HUDEP-2 (cell line): ENCODE measurements at regions not wholly inside any gene's neighbourhood (a gene's known extent, or its start where the extent isn't known, plus 50 kb on each side); places are given as distances from the start of the nearest gene placed in this dataset.
A peak's percentile ranks its signal among the peaks of the same experiment; 100 is the strongest.

Source experiments
- DNase-seq, 76 experiments: peaks; one replicate each; lab custom pipeline; 2025; ENCODE audit not compliant: unreplicated experiment in 76 of 76; lab: John Stamatoyannopoulos, UW

DNA sequence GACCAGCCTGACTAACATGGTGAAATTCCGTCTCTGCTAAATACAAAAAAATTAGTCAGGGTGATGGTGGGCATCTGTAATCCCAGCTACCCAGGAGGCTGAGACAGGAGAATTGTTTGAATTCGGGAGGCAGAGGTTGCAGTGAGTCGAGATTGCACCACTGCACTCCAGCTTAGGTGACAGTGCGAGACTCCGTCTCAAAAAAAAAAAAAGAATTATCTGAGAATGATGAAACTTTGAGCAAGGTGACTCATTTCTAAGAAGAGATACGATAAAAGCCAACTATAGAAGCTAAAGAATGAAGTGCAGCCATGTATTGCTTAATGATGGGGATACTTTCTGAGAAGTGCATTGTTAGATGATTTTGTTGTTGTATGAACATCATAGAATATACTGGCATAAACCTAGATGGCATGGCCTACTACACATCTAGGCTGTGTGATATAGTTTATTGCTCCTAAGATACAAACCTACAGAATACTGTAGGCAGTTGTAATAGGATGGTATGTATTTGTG, 64.7 kb downstream of the SNRPE start:
- no peak for DNase-seq

DNA sequence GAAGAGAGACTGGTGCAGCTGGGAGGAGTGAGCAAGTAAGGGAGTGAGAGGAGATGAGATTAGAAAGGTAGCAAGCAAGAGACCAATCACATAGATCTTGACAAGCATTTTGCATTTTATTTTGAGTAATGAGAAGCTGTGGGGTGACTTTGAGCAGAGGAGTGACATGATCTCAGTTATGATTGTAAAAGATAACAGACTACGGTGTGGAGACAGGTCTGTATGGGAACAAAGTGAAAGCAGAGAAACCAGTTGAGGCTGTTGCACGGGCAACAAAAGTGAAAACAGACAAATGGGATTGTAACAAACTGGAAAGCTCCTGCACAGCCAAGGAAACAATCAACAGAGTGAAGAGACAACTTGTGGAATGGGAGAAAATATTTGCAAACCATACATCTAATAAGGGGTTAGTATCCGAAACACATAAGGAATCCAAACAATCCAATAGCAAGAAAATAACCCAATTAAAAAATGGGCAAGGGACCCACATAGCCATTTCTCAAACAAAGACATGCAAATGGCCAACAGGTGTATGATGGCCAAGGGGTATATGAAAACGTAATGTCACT, 68.4 kb downstream of the SNRPE start:
- no peak for DNase-seq

DNA sequence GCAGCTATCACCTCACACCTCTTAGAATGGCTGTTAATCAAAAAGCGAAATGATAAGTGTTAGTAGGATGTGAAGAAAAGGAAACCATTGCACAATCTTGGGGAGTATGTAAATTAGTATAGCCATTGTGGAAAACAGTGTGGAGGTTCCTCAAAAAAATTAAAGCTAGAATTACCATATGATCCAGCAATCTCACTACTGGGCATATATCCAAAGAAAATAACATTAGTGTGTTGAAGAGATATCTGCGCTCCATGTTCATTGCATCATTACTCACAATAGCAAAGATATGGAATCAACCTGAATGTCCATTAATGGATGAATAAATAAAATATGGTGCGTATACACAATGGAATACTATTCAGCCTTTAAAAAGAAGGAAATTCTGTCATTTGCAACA, 68.9 kb downstream of the SNRPE start:
- no peak for DNase-seq

DNA sequence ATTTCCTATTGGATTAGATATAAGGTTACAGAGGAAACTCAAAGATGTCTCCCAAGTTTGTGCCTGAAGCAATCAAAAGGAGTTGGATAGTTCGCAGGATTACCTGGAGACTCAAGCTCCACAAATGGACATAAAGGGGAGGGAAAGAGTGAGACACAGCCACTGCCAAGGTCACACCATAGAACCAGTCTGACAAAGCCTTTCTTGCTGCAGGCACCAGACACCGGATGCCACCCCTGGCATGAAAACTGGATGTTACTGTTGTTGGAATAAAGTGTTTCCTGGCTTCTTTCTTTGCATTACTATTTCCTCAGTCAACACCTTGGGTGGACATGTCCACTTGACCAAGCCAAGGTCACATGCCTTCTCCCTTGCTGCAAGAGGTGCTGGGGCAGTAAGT, 70.6 kb downstream of the SNRPE start:
- no peak for DNase-seq

DNA sequence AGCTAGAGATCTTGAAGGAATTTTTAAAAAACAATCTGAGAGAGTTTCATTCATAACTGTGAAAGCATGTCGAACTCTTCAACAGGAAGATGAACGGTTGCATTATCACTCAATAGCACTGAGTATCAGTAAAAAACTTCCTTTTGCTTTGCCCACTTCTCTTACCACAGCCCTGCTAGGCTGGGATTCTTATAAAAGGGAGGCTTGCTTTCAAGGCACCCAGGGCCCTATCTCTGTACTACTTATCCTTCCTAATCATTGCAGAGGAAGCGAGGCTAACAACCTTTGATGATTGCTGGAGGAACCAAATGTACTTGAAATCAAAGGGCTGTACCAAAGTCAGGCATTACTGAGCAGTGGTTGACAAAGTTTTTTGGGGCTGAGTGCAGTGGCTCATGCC, 71.2 kb downstream of the SNRPE start:
- DNase-seq = no peak

DNA sequence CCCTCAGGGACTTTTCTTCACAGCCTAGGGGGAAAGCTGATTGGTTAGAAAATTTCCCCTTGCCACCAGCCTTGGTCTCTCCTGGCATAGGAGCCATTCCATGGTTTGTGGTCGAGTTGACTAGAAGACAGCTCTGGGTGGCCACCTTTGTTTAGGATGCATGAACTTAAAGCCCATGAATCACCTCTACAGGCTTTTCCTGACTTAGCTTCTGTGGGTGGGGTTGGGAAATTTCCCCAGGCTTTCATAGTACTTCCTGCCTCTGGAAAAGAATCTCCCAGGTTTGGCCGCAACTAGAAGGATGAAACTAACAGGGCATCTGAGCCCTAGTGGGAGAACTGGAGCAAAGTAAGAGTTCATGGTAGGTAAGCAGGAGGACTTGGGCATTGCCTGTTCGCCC, 72.6 kb downstream of the SNRPE start:
- no peak for DNase-seq

DNA sequence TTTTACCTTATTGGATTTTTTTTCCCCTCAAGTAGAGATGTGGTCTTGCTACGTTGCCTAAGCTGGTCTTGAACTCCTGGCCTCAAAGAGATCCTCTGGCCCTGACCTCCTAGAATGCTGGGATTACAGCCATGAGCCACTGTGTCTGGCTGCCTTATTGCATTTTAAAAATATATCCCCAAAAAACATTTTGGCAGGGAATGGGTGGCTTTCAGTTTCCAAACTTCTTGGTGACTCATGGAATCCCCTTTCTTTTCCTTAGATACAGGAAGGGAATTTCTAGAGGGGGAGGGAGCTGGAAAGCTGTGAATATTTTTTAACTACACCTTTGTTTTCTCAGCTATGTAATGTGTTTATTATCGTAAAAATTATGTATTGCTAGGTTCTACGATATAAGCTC, 73.3 kb downstream of the SNRPE start:
- DNase-seq = no peak

DNA sequence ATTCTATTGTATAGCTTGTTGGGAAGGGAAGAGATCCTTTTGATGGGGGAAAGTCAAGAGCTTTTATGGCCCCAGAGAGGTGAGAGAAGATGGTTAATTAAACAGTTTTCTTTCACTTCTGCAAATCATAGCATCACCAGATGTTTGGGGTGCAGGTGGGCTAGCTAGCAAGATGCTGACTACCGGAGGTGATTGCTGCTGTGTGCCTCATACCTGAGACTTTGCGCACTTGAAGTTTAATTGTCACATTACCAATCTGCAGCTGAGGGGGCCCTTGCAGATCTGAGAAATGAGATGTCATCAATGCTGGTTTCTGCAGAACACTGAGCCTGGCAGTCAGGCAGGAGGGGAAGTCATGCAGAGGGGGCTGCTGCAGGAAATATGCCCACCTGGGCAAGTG, 73.9 kb downstream of the SNRPE start:
- no peak for DNase-seq

DNA sequence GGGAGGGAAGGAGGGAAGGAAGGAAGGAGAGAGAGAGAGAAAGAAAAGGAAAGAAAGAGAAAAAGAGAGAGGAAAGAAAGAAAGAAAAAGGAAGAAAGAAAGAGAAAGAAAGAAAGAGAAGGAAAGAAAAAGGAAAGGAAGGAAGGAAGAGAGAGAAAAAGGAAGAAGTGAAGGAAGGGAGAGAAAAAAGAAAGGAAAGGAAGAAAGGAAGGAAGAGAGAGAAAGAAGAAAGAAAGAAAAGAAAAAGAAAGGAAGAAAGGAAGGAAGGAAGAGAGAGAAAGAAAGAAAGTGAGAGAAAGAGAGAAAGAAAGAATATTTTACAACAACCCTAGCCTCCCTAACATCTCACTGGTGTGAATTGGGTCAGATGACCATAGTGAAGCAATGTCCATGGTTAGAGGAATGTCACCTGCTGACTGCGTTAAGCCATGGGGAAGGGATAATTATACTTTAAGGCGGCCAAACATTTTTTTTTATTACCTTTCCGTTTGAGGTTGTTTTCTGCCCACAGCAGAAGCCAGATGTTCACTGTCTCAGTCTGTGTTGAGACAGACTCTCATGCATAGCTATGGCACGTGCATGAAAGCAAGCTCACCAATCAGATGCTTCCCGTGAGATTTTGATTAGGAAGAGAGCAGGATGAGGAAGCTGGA, 76.4 kb downstream of the SNRPE start:
- DNase-seq = no peak

DNA sequence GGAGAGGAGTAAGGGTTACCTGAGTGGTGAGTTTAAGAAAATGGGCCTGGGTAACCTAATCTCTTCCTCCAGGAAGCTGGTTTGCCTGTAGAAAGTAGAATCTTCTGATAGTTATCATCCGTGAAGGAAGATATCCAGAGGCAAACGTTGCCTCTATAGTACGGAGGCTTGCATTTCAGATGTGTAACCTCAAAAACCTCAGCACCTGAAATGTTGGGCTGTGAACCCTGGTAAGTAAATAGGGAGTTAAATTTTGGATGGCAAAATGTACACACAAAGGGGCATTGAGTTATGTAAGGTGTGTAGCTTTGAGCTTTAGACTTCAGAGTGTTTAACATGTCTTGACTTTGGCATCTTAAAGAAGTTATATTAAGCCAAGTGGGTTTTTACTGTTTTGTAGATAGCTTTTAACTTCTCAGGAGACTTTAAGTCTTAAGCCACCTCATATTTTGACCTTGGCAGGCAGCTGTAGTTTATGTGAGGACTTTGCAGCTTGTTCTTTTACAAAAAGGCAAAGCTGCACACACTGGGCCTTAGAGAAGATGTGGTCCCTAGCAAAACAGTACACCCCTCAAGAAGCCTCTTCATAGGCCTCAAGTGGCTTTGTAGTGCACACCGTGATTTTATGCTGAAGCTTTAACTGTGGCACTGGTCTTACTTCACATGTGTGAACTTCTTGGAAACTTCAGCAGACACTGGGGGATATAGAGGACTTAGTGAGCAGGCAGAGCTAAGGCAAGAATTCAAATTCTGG, 83.4 kb downstream of the SNRPE start:
- DNase-seq = no peak

DNA sequence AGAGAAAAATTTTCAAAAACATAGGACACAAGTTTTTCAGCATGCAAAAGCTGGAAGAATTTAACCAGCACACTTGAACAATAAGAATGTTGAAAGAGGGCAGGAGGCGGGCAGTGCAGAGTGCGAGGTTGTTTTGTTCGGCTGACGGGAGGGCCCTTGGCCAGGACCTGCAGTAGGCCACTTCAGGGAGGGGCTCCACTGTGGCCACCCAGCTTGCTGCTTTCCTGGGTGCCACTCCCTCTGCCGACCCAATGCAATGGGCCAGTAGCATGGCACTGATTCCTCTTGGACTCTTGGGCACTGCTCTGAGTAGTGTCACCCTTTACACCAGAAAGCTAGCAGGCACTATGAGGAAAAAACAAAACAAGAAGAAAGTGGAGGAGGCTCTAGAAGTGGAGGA, 92.9 kb downstream of the SNRPE start:
- DNase-seq = no peak

DNA sequence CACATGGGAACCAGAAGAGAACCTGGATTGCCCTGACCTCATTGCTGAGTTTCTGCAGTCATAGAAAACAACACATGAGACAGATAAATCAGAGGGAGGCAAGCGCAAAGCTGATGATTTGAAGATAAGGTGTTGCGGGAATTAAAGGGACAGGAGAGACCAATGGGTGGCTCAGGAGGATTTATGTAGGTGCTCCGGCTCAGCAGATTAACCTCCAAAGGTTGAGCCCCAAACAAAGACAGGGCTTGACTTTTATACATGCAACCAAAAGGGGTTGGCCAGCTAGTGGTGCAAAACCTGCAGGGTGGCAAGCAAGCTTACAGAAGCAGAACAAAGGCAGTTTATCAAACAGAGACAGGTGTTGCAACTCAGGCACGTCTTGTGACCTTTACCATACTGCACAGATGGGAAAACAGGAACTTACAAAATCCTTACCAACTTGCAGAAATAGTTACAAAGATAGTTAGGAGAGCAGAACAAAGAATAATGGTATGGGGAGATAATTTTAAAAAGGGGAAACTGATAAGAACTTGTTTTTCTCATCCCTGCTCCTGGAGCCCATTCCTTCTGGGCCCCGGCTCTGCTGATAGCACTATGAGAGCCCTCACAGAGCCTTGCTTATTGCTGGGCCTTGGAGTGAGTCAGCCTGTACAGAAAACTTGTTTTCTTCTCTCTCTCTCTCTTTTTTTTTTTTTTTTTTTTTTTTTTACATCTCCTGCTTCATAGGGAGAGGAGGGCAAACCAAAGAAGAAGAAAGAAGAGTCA, 93.6 kb downstream of the SNRPE start:
- no peak for DNase-seq

DNA sequence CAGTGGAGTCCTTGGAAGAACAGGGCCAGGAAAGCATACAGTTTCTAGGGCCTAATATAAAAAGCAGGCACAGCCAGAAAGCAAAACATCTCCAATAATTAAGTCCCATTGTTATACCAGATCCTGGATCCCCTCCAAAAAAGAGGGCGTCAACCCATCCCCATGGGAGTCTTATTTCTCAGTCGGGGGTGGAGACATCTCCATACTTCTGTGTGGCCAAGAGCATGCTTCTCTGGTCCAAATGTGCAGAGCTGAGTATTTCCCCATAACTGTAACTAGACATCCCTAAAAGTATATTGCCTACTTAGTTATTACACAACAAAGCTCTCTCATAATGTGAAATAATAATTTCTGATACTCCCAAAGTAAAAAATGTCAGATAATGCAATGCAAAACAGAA, 104.2 kb upstream of the SOX13 start:
- DNase-seq = no peak

DNA sequence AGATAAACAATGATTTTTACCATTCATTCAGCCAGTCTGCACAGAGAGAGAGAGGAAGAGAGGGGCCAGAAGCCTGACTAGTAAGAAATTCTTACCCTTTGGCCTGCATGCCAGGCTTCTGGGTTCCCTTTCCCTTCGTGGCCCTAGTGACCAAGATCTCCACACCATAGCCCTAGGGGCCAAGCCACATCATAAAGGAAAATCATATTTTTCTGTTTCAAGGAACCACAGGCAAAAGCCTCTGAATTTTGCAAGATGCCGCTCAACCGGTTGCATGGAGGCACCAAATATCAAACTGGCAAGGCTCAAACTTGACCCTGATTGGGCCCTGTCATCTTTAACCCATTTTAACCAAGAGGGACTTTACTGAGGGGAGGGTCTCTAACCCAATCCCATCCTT, 103.1 kb upstream of the SOX13 start:
- no peak for DNase-seq

DNA sequence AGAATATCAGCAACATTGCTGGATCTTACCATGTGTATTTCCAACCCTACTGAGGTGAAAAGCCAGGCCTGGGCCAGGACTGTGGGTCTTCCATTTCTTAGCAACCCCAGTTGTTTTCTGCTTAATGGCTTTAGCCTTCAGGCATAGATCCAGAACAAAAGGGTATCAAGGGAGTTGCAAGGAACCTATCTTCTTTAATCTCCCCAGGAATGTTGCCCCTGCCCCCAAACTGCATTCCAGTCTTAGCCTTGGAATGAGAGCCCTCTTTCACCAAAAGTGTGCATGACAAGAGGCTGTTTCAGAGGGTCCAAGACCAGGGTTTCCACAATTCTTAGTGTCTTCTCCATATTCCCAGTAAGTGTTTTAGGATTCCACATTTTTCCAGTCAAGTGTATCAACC, 87.9 kb upstream of the SOX13 start:
- no peak for DNase-seq

DNA sequence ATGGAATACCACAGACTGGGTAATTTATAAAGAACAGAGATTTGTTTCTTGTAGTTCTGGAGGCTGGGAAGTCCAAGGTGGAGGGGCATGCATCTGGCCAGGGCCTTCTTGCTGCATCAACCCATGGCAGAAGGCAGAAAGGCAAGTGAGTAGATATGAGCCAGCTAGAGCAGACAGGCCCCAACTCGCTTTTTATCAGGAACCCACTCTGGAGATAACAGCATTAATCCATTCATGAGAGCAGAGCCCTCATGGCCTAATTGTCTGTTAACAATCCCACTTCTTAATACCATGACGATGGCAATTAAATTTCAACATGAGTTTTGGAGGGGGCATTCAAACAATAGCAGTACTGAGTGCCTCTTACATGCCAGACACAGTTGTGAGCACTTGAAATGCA, 87.2 kb upstream of the SOX13 start:
- DNase-seq = no peak

DNA sequence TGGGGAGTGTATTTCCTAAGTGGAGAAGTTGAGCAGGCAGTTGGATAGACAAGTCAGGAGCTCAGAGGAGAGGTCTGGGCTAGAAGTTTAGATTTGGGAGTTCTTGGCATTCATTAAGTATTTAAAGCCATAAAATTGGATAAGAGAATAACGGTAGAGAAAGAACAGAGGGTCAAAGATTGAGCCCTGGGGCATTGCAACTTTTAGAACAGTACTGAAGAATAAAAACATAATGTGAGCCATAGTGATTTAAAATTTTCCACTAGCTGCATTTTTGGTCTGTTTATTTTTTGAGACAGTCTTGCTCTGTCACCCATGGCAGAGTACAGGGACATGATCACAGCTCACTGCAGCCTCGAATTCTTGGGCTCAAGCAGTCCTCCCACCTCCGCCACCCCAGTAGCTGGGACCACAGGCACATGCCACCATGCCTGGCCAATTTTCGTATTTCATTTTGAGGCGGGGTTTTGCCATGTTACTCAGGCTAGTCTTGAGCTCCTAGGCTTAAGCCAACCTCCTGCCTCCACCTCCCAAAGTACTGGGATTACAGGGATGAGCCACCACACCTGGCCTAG, 85.9 kb upstream of the SOX13 start:
- DNase-seq = no peak

DNA sequence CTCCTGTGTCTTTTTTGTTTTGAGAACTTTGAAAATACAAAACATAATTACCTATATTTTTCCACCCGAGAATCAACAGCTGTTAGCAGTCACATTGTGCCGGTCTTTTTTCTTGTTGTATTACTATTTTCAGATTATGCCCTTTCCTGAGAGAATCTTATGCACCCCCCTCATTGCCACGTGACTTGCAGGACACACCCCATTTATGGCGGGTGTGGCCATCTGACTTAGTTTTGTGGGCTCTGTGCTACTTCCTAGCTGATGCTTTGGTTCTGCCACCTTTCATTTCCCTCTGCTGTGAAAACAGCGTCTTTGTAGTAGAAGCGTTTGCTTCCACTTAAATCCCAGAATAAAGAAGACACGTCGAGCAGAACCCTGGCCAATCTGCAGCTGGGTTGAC, 82.8 kb upstream of the SOX13 start:
- peak in 1 of 76 experiments; percentile 3 for DNase-seq

DNA sequence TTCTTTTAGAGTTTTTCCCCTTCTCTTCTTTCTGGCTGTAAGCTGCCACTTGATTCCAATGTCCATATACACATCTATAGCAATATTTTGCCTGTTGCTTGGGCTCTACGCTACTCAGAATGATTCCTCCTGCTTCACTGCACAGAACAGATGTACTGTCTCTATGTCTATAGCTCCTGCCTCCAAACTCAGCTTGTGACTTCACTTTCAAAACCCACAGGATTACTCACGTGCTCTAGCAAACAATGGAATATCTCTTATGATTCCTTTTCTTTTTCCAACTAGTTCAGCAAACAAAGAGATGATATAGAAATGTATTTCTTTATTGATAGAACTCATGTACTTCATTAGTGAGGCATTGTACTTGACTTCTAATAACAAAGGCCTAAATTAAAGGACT, 80.5 kb upstream of the SOX13 start:
- DNase-seq = no peak

DNA sequence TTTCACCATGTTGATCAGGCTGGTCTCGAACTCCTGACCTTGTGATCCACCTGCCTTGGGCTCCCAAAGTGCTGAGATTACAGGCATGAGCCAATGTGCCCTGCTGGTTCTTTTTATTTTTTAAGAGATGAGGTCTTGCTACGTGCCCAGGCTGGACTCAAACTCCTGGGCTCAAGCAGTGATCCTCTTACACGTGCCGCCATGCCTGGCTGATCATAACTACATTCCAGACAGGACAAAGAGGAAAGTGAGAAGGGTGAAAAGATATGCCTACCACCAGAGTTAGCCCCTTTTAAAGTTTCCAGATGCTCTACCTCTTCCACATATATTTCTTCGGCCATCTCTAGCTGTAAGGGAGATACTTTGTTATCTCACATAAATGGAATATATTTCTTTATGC, 79.7 kb upstream of the SOX13 start:
- no peak for DNase-seq

DNA sequence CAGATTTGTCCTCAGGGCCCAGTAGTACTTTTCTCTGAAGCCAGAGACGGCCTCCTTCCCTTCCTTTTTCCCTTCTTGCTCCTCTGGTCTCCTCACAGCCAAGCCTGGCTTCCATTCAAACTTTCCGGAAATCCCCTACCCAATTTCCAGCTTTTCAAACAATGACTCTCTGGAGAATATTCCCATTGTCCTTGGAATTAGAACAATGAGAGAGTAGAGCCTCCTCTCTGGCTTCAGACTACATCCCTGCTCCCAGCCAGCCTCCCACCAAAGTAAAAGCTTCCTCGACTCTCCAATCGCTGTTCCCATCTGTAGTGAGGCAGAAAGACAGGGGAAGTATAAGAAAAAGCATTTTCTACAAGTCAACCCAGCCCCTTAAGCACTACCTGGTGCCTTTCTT, 77.7 kb upstream of the SOX13 start:
- no peak for DNase-seq
